ENCODE measurements at regions not wholly inside any gene's neighbourhood (a gene's known extent, or its start where the extent isn't known, plus 50 kb on each side); places are given as distances from the start of the nearest gene placed in this dataset.

GRCh38 chr7:42698600-42699374 lies 213.1 kb downstream of the C7orf25 start:
- Histone ChIP-seq H3K4me3 (no peak overlapping the region), H3K27me3 (no peaks in the 10 kb centered on the region), H3K9me3 (no peaks in the 10 kb centered on the region), H3K4me1 (peaks cover 11% of the 10 kb centered on the region), H3K27ac (no peak overlapping the region), H3K36me3 (ENCODE audit: low read depth, missing control alignments) (no peaks in the 10 kb centered on the region)
- no peak for DNase-seq
- no peak for TF ChIP-seq POLR2A (IDR thresholded peaks at IDR 0.05)
- TF ChIP-seq CTCF (IDR thresholded peaks at IDR 0.05) = no peak
- intact Hi-C loops (cut with DNase I; ENCODE audit: low total_unique reads) = no loop called here
- WGBS, 2 donors = 82 to 87% methylated on average over 7 of the region's 7 CpGs

DNA sequence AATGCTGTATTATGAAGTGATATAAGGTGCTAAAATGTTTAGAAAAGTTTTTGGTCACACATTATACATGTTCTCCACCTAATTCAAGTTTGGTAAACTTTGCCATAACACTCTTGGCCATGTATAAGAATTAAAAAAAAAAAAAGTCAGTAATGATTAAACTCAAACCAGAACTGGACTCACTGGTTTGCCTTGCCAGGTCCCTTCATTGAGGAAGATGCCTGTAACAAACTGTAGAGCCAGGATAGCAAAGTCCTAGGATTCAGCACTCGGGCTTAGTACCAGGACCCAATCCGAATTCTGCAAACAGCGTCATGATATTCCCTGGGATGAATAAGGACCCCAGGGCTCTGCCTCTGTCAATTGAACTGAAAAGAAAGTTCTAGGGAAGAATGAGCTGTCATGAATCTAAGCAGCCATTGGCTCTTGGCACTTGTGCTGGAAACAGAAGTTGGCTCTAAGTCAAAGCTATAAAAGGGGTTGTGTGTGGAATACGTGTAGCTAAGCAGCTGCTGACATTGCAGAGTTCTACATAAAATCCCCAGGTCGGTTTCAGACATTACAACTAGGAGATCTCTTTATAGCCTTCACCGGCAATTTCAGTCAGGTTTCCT lies 216.9 kb downstream of the C7orf25 start:
- no peak for DNase-seq
- no peak for TF ChIP-seq POLR2A (IDR thresholded peaks at IDR 0.05)
- TF ChIP-seq CTCF (IDR thresholded peaks at IDR 0.05) = no peak
- Histone ChIP-seq H3K27me3 (no peaks in the 10 kb centered on the region), H3K4me3 (no peak overlapping the region), H3K27ac (no peak overlapping the region), H3K9me3 (no peaks in the 10 kb centered on the region), H3K4me1 (peaks cover 3% of the 10 kb centered on the region), H3K36me3 (ENCODE audit: low read depth, missing control alignments) (no peaks in the 10 kb centered on the region)
- WGBS, 2 donors = 65 to 73% methylated on average over 6 of the region's 6 CpGs
- intact Hi-C loops (cut with DNase I; ENCODE audit: low total_unique reads) = no loop called here

- no peak for DNase-seq
- 92 to 96% methylated on average over 5 of the region's 5 CpGs for WGBS, 2 donors
Measured at GRCh38 chr7:42693722-42694121, 218.1 kb downstream of the C7orf25 start.

GRCh38 chr7:42692621-42693020 lies 219.2 kb downstream of the C7orf25 start:
- DNase-seq = no peak
- WGBS, 2 donors = 86 to 90% methylated on average over 5 of the region's 5 CpGs
- H3K36me3 ChIP-seq (ENCODE audit: low read depth, missing control alignments) = no peaks in the 10 kb centered on the region
- H3K9me3 ChIP-seq = no peaks in the 10 kb centered on the region
- H3K4me3 ChIP-seq = no peak overlapping the region
- no peaks in the 10 kb centered on the region for H3K27me3 ChIP-seq
- no peak overlapping the region for H3K27ac ChIP-seq
- TF ChIP-seq CTCF (IDR thresholded peaks at IDR 0.05) (no peak), POLR2A (IDR thresholded peaks at IDR 0.05) (no peak)
- intact Hi-C loops (cut with DNase I; ENCODE audit: low total_unique reads) = no loop called here
- H3K4me1 ChIP-seq = no peaks in the 10 kb centered on the region

More at GRCh38 chr7:42693722-42694121, 218.1 kb downstream of the C7orf25 start:
- H3K27ac ChIP-seq = no peak overlapping the region
- H3K36me3 ChIP-seq (ENCODE audit: low read depth, missing control alignments) = no peaks in the 10 kb centered on the region
- H3K4me1 ChIP-seq = no peaks in the 10 kb centered on the region
- intact Hi-C loops (cut with DNase I; ENCODE audit: low total_unique reads) = no loop called here
- TF ChIP-seq CTCF (IDR thresholded peaks at IDR 0.05) = no peak
- no peak for TF ChIP-seq POLR2A (IDR thresholded peaks at IDR 0.05)
- H3K4me3 ChIP-seq = no peak overlapping the region
- H3K9me3 ChIP-seq = no peaks in the 10 kb centered on the region
- H3K27me3 ChIP-seq = no peaks in the 10 kb centered on the region
